HepG2 (cell line): ENCODE measurements at regions not wholly inside any gene's neighbourhood (a gene's known extent, or its start where the extent isn't known, plus 50 kb on each side); places are given as distances from the start of the nearest gene placed in this dataset.

Experiments used
- ATF1 ChIP-seq: IDR thresholded peaks from 2 replicates; pipeline ENCODE4 v1.6.1; 2016; ENCODE audit warnings: mild to moderate bottlenecking, control low read depth
- CEBPB ChIP-seq: IDR thresholded peaks from 2 replicates; pipeline ENCODE4 v1.6.1; 2011; ENCODE audit warnings: low read depth, low read length, improper control_type of control experiment, borderline replicate concordance
- CTCF ChIP-seq: sonication (generic); formaldehyde crosslinking; IDR thresholded peaks from 2 replicates; pipeline ENCODE4 v1.5.0; 2020; ENCODE audit warnings: mild to moderate bottlenecking, missing genetic modification reagents, moderate library complexity
- PHF8 ChIP-seq: sonication (generic); formaldehyde crosslinking; IDR thresholded peaks from 2 replicates; pipeline ENCODE4 v1.5.0; 2020; ENCODE audit warnings: missing genetic modification reagents
- SKI ChIP-seq: fragments of 450-650 bp; IDR thresholded peaks from one replicate; pipeline ENCODE4 v1.6.1; 2018; ENCODE audit warnings: mild to moderate bottlenecking; ENCODE audit not compliant: partially characterized antibody
- ZBTB43 ChIP-seq: sonication (generic); formaldehyde crosslinking; conservative IDR thresholded peaks from 2 replicates; pipeline ENCODE4 v1.4.0; 2020; ENCODE audit warnings: missing genetic modification reagents
- ZNF3 ChIP-seq: IDR thresholded peaks from 2 replicates; pipeline ENCODE4 v1.7.0; 2017; ENCODE audit warnings: inconsistent platforms
- ZNF577 ChIP-seq: sonication (generic); formaldehyde crosslinking; IDR thresholded peaks from 2 replicates; pipeline ENCODE4 v1.4.0; 2020; ENCODE audit warnings: mild to moderate bottlenecking, low read depth, missing genetic modification reagents, borderline replicate concordance
- ZNF746 ChIP-seq: sonication (generic); formaldehyde crosslinking; IDR thresholded peaks from 2 replicates; pipeline ENCODE4 v1.8.0; 2022; ENCODE audit warnings: mild to moderate bottlenecking, missing genetic modification reagents

GRCh38 chr3:40872258-40872920, 326.9 kb upstream of the CTNNB1 start:
- TF ChIP-seq ZNF746 (CRISPR knock-in tag) (no peak), PHF8 (no peak), CEBPB (no peak), SKI (no peak), ZNF577 (CRISPR knock-in tag) (no peak), CTCF (CRISPR knock-in tag) (no peak), ZNF3 (CRISPR knock-in tag) (no peak), ATF1 (no peak), ZBTB43 (CRISPR knock-in tag) (no peak)
